Ectodermal cell (in vitro differentiated cells): ENCODE measurements at regions not wholly inside any gene's neighbourhood (a gene's known extent, or its start where the extent isn't known, plus 50 kb on each side); places are given as distances from the start of the nearest gene placed in this dataset.

Source experiments
- H3K27ac ChIP-seq: 2 replicates; pipeline ENCODE4 v1.7.0; 2013; ENCODE audit warnings: mild to moderate bottlenecking, low read depth, low read length; ENCODE audit not compliant: insufficient read depth, poor library complexity, severe bottlenecking
- H3K27me3 ChIP-seq: 2 replicates; pipeline ENCODE4 v1.7.0; 2013; ENCODE audit warnings: mild to moderate bottlenecking, low read length; ENCODE audit not compliant: insufficient read depth, control insufficient read depth, poor library complexity, severe bottlenecking
- H3K36me3 ChIP-seq: one replicate; pipeline ENCODE4 v1.7.0; 2013; ENCODE audit warnings: low read length; ENCODE audit not compliant: control insufficient read depth, insufficient read depth
- H3K4me1 ChIP-seq: one replicate; pipeline ENCODE4 v1.7.0; 2013; ENCODE audit warnings: low read length; ENCODE audit not compliant: control insufficient read depth, insufficient read depth
- H3K4me3 ChIP-seq: 2 replicates; pipeline ENCODE4 v1.7.0; 2013; ENCODE audit warnings: low read depth, low read length, control low read depth; ENCODE audit not compliant: insufficient read depth
- H3K9me3 ChIP-seq: 2 replicates; pipeline ENCODE4 v1.7.0; 2013; ENCODE audit warnings: mild to moderate bottlenecking, low read length, moderate library complexity; ENCODE audit not compliant: control insufficient read depth
- WGBS, 2 experiments: methylation state at CpG; one replicate each; pipeline ENCODE4 v1.1.7; 2013; ENCODE audit warnings: missing lambda C conversion rate in 2 of 2; 5-methylcytosine and 5-hydroxymethylcytosine counted together

- Histone ChIP-seq H3K36me3 (no peaks in the 10 kb centered on the region), H3K4me3 (no peak overlapping the region), H3K27ac (no peak overlapping the region), H3K4me1 (no peaks in the 10 kb centered on the region), H3K27me3 (no peaks in the 10 kb centered on the region), H3K9me3 (no peaks in the 10 kb centered on the region)
- WGBS, 2 experiments, result 100% methylated on average over 2 of the region's 2 CpGs
Measured at GRCh38 chr1:83077411-83077810, 921.5 kb downstream of the TTLL7 start.

- no peak overlapping the region for H3K4me3 ChIP-seq
- H3K27me3 ChIP-seq, result no peaks in the 10 kb centered on the region
- no CpG with 5 or more reads among the region's 1 CpG for WGBS, 2 experiments
- H3K27ac ChIP-seq, result no peak overlapping the region
- H3K36me3 ChIP-seq, result no peaks in the 10 kb centered on the region
- H3K9me3 ChIP-seq, result no peaks in the 10 kb centered on the region
- H3K4me1 ChIP-seq, result no peaks in the 10 kb centered on the region
Measured at GRCh38 chr1:83075107-83075506, 923.8 kb downstream of the TTLL7 start.

GRCh38 chr1:83067954-83068353, 931.0 kb downstream of the TTLL7 start:
- no peak overlapping the region for H3K4me3 ChIP-seq
- no peaks in the 10 kb centered on the region for H3K36me3 ChIP-seq
- no peak overlapping the region for H3K27ac ChIP-seq
- WGBS, 2 experiments, result 92% methylated on average over 4 of the region's 4 CpGs
- H3K9me3 ChIP-seq, result no peaks in the 10 kb centered on the region
- H3K27me3 ChIP-seq, result no peaks in the 10 kb centered on the region
- no peaks in the 10 kb centered on the region for H3K4me1 ChIP-seq

DNA sequence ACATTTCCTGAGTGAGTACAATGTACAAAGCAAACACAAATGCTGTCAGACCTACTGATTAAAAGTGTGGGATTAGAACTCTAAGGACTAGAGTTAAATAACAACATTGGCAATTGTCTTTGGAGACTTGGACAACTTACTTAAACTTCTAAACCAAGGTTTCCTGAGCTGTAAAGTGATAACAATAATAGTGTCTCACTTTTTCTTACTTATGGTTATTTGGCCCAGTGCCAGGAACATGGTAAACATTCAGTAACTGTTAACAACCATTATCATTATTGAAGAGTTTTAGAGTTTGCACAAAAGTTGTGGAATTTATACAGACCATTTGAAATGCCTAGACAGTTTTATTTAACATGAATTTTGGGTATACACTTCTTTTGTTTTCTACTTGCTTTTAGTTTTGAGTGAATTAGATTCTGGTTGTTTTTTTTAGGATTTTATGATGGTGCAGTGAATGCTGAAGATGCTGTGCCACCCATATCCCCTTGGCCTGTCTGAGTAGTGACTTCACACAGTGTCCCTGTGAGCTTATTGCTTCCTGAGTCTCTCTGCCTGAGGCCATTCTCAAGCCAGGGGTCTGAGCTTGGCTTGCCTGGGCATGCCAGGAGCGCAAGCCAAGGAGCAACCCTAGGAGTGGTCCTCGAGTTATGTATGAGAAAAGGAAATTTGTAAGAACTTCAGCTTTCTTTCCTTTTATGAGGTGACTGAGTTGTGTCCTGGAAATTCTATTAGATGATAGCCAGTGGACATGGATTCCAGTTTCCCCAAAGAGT, 932.8 kb downstream of the TTLL7 start:
- H3K9me3 ChIP-seq, result no peaks in the 10 kb centered on the region
- H3K4me1 ChIP-seq, result no peaks in the 10 kb centered on the region
- H3K27ac ChIP-seq, result no peak overlapping the region
- H3K27me3 ChIP-seq, result no peaks in the 10 kb centered on the region
- WGBS, 2 experiments, result 94 to 95% methylated on average over 2 of the region's 2 CpGs
- no peaks in the 10 kb centered on the region for H3K36me3 ChIP-seq
- H3K4me3 ChIP-seq, result no peak overlapping the region

- Histone ChIP-seq H3K4me1 (no peaks in the 10 kb centered on the region), H3K27me3 (no peaks in the 10 kb centered on the region), H3K9me3 (no peaks in the 10 kb centered on the region), H3K27ac (no peak overlapping the region), H3K4me3 (no peak overlapping the region), H3K36me3 (no peaks in the 10 kb centered on the region)
- WGBS, 2 experiments, result 95 to 100% methylated on average over 3 of the region's 4 CpGs
Measured at GRCh38 chr1:83064589-83065242, 934.2 kb downstream of the TTLL7 start.

DNA sequence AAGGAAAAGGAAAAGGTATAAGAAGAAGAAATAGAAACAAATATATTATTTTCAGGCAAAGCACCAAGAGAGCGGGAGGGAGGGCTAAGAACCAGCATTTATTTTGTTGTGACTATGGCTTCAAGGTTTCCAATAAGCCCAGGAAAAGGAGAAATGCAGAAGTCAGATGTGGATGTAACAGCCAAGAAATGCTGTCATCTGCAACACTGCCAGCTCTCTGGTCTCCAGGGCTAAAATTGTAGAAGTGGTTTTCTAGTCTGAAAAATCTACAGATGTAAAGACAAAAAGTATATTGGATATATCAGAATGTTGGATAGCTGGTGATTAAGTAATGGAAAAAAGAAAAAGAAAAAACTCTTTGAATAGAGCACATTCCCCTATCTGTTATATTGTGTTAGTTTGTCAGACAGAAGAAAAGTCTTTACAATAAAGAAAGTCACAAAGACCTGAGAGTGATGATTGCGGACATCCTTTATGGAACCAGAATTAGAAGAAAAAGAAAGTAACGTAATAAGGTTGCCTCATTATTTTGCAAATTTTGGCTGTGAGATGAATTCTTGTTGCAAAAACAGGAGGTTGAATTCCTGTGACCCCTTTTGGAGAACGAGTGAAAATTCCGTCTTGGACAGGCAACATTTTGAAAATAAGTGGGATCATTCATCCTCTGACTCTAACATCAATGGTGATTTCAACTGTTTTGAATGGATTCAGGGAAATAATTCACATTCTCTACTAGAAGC, 938.1 kb downstream of the TTLL7 start:
- no peaks in the 10 kb centered on the region for H3K36me3 ChIP-seq
- H3K27me3 ChIP-seq, result no peaks in the 10 kb centered on the region
- no peaks in the 10 kb centered on the region for H3K4me1 ChIP-seq
- 92 to 95% methylated on average over 5 of the region's 5 CpGs for WGBS, 2 experiments
- no peak overlapping the region for H3K4me3 ChIP-seq
- H3K9me3 ChIP-seq, result no peaks in the 10 kb centered on the region
- H3K27ac ChIP-seq, result no peak overlapping the region

GRCh38 chr1:83060221-83060620, 938.7 kb downstream of the TTLL7 start:
- Histone ChIP-seq H3K27me3 (no peaks in the 10 kb centered on the region), H3K4me1 (no peaks in the 10 kb centered on the region), H3K36me3 (no peaks in the 10 kb centered on the region), H3K9me3 (no peaks in the 10 kb centered on the region), H3K27ac (no peak overlapping the region), H3K4me3 (no peak overlapping the region)
- WGBS, 2 experiments, result 96 to 99% methylated on average over 4 of the region's 4 CpGs

DNA sequence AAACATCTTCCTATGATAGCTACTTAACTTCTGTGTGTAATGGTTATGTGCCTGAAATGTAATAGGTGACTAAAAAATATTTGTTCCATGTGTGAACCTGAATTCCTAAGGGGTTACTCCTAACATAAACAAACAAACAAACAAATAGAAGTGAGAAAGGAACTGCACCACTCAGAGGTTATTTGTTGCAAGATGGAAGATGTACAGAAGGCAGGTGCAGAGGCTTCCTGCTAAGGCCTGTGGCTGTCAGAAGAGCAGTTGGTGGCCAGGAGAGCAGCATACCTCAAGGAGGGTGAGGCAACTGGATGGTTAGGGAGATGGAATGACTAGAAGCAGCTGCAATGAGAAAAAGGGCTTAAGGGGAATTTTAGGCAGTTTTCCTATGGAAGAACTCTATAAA, 940.6 kb downstream of the TTLL7 start:
- H3K4me3 ChIP-seq, result no peak overlapping the region
- no peaks in the 10 kb centered on the region for H3K4me1 ChIP-seq
- H3K27ac ChIP-seq, result no peak overlapping the region

GRCh38 chr1:83055391-83056170, 943.4 kb downstream of the TTLL7 start:
- Histone ChIP-seq H3K4me1 (no peaks in the 10 kb centered on the region), H3K4me3 (no peak overlapping the region), H3K27ac (no peak overlapping the region), H3K36me3 (no peaks in the 10 kb centered on the region), H3K9me3 (no peaks in the 10 kb centered on the region), H3K27me3 (no peaks in the 10 kb centered on the region)
- 87 to 93% methylated on average over 2 of the region's 2 CpGs for WGBS, 2 experiments

More for the DNA sequence above, 940.6 kb downstream of the TTLL7 start:
- no peaks in the 10 kb centered on the region for H3K36me3 ChIP-seq
- H3K9me3 ChIP-seq, result no peaks in the 10 kb centered on the region
- no peaks in the 10 kb centered on the region for H3K27me3 ChIP-seq

- Histone ChIP-seq H3K9me3 (no peaks in the 10 kb centered on the region), H3K4me3 (no peak overlapping the region), H3K27me3 (no peaks in the 10 kb centered on the region), H3K27ac (no peak overlapping the region), H3K4me1 (no peaks in the 10 kb centered on the region), H3K36me3 (no peaks in the 10 kb centered on the region)
- WGBS, 2 experiments, result 93 to 100% methylated on average over 2 to 4 of the region's 4 CpGs
Measured at GRCh38 chr1:83053446-83053845, 945.5 kb downstream of the TTLL7 start.
